Progenitor cell of endocrine pancreas (in vitro differentiated cells): ENCODE measurements at regions not wholly inside any gene's neighbourhood (a gene's known extent, or its start where the extent isn't known, plus 50 kb on each side); places are given as distances from the start of the nearest gene placed in this dataset.

Experiments used
- DNase-seq: peaks from one replicate; pipeline ENCODE4 v3.0.0; 2021; ENCODE audit warnings: low spot score; ENCODE audit not compliant: unreplicated experiment
- H3K27ac Mint-ChIP-seq: 2 replicates; pipeline ENCODE4 v1.8.0; 2021; ENCODE audit warnings: mild to moderate bottlenecking, moderate library complexity, mixed read lengths
- H3K27me3 Mint-ChIP-seq: 2 replicates; pipeline ENCODE4 v1.8.0; 2021; ENCODE audit warnings: mixed read lengths
- H3K36me3 Mint-ChIP-seq: 2 replicates; pipeline ENCODE4 v1.8.0; 2022; ENCODE audit warnings: mixed read lengths; ENCODE audit not compliant: insufficient read depth
- H3K4me1 Mint-ChIP-seq: 2 replicates; pipeline ENCODE4 v1.8.0; 2021; ENCODE audit warnings: low read depth, mixed read lengths
- H3K4me3 Mint-ChIP-seq: 2 replicates; pipeline ENCODE4 v1.8.0; 2021; ENCODE audit warnings: low read depth, mild to moderate bottlenecking, moderate library complexity, mixed read lengths
- H3K9me3 Mint-ChIP-seq: 2 replicates; pipeline ENCODE4 v1.8.0; 2021; ENCODE audit warnings: low read depth, mixed read lengths
- CTCF ChIP-seq: fragments of 200-600 bp; sonication (generic); IDR thresholded peaks from one replicate; pipeline ENCODE4 v1.5.0; 2021; ENCODE audit warnings: antibody characterized with exemption, mild to moderate bottlenecking; ENCODE audit not compliant: unreplicated experiment

- Mint-ChIP-seq H3K9me3 (peaks cover 8% of the 10 kb centered on the region), H3K27ac (no peak overlapping the region), H3K4me3 (no peak overlapping the region), H3K27me3 (no peaks in the 10 kb centered on the region), H3K36me3 (peaks cover 2% of the 10 kb centered on the region), H3K4me1 (peaks cover 9% of the 10 kb centered on the region)
- no peak for TF ChIP-seq CTCF
- no peak for DNase-seq
Measured at GRCh38 chr3:176431991-176432390, 765.3 kb downstream of the TBL1XR1 start.

- TF ChIP-seq CTCF: no peak
- no peak overlapping the region for H3K27ac Mint-ChIP-seq
- no peak overlapping the region for H3K4me3 Mint-ChIP-seq
- DNase-seq: no peak
- peaks cover 2% of the 10 kb centered on the region for H3K36me3 Mint-ChIP-seq
- H3K27me3 Mint-ChIP-seq: no peaks in the 10 kb centered on the region
- peaks cover 14% of the 10 kb centered on the region for H3K4me1 Mint-ChIP-seq
- H3K9me3 Mint-ChIP-seq: peaks cover 8% of the 10 kb centered on the region
Measured at GRCh38 chr3:176431038-176431418, 766.3 kb downstream of the TBL1XR1 start.

- no peak for DNase-seq
- Mint-ChIP-seq H3K9me3 (peaks cover 8% of the 10 kb centered on the region), H3K4me1 (peaks cover 14% of the 10 kb centered on the region), H3K27ac (no peak overlapping the region), H3K36me3 (peaks cover 2% of the 10 kb centered on the region), H3K4me3 (no peak overlapping the region), H3K27me3 (no peaks in the 10 kb centered on the region)
- peak; percentile 84 for TF ChIP-seq CTCF
Measured at GRCh38 chr3:176430244-176431037, 766.8 kb downstream of the TBL1XR1 start.

GRCh38 chr3:176428552-176428951 is 768.7 kb downstream of the TBL1XR1 start:
- Mint-ChIP-seq H3K27ac (no peak overlapping the region), H3K9me3 (peaks cover 13% of the 10 kb centered on the region), H3K4me3 (no peak overlapping the region), H3K36me3 (no peaks in the 10 kb centered on the region), H3K27me3 (no peaks in the 10 kb centered on the region), H3K4me1 (peaks cover 14% of the 10 kb centered on the region)
- no peak for DNase-seq
- no peak for TF ChIP-seq CTCF

- Mint-ChIP-seq H3K27me3 (no peaks in the 10 kb centered on the region), H3K4me3 (no peak overlapping the region), H3K27ac (no peak overlapping the region), H3K4me1 (peaks cover 14% of the 10 kb centered on the region), H3K9me3 (peaks cover 6% of the 10 kb centered on the region), H3K36me3 (no peaks in the 10 kb centered on the region)
- DNase-seq: no peak
- TF ChIP-seq CTCF: no peak
Measured at GRCh38 chr3:176426371-176426770, 770.9 kb downstream of the TBL1XR1 start.
